Upper lobe of left lung (tissue), 4 donors: ENCODE measurements at regions not wholly inside any gene's neighbourhood (a gene's known extent, or its start where the extent isn't known, plus 50 kb on each side); places are given as distances from the start of the nearest gene placed in this dataset.

Source experiments
- CTCF ChIP-seq, 6 experiments: fragments of 450-650 bp in 4 of 6; fragments of 200-600 bp in 2 of 6; sonication (generic) in 2 of 6; IDR thresholded peaks; one replicate each; pipeline ENCODE4 v1.5.1; 2016 to 2019; ENCODE audit warnings: antibody characterized with exemption in 6 of 6
- EP300 ChIP-seq, 4 donors: sonication (generic); formaldehyde crosslinking; IDR thresholded peaks; one replicate each; pipeline ENCODE4 v1.5.1; 2017; ENCODE audit warnings: antibody characterized with exemption in 4 of 4, control low read depth in 2 of 4
- POLR2A ChIP-seq, 4 donors: fragments of 450-650 bp; IDR thresholded peaks; one replicate each; pipeline ENCODE4 v1.5.1; 2016 to 2017; ENCODE audit warnings: antibody characterized with exemption in 4 of 4, mild to moderate bottlenecking in 2 of 4
- POLR2AphosphoS5 ChIP-seq, 2 donors: sonication (generic); formaldehyde crosslinking; IDR thresholded peaks; one replicate each; pipeline ENCODE4 v1.5.1; 2017; ENCODE audit warnings: antibody characterized with exemption in 2 of 2

- TF ChIP-seq POLR2A (IDR thresholded peaks at IDR 0.05): no peak
- TF ChIP-seq EP300 (IDR thresholded peaks at IDR 0.05): no peak
- no peak for TF ChIP-seq POLR2AphosphoS5 (IDR thresholded peaks at IDR 0.05)
- no peak for TF ChIP-seq CTCF (IDR thresholded peaks at IDR 0.05)
These were observed 304.4 kb downstream of the PREX1 start for GRCh38 chr20:48523191-48523995.
